ENCODE measurements at regions not wholly inside any gene's neighbourhood (a gene's known extent, or its start where the extent isn't known, plus 50 kb on each side); places are given as distances from the start of the nearest gene placed in this dataset.
"Not testable (repeated sequence)": the region's sequence is repeated elsewhere in the genome, so short reads cannot be mapped to it uniquely, and the experiment has no call there.

DNA sequence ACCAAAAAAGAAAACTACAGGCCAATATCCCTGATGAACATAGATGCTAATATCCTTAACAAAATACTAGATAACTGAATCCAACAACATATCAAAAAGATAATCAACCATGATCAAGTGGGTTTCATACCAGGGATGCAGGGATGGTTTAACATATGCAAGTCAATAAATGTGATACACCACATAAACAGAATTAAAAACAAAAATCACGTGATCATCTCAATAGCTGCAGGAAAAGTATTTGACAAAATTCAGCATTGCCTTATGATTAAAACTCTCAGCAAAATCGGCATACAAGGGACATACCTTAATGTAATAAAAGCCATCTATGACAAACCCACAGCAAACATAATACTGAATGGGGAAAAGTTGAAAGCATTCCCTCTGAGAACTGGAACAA, 199.9 kb downstream of the TXNL1 start:
- not testable (repeated sequence) for DNase-seq

DNA sequence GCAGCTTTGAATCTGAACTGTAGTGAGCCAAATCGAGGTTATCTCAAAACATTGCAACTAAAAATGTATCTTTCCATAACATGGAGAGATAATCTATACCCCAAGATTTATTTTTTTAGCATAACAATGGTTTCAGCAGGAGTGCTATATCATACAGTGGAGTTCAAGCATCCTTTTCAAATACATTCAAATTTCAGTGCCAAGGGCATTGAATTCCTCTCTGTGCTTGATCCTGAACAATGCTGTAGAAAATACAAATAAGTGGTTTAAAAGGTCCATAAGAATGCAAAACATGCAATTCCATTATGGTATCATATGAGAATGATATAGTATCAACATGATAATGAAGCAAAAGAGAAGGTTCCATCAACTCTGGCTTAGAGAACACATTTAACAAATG, 201.7 kb downstream of the TXNL1 start:
- DNase-seq: no peak

DNA sequence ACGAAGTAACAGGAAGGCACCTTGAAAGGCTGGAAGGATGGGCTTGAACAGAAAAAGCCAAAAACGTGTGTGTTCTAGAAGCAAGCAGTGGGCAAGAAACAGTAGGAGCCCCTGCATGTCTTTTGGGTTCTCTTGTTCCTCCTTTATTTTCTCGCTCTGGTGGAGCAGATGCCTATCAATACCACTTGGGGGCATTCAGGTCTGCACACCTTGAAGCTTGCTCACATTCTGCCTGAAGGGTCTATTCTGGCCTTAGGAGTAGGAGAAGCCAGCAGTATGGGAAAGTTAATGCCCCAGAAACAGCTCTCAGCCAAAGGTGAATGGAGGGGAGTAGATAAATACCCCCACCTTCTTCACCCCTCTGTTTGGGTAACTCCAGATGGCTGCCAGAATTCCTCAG, 204.5 kb downstream of the TXNL1 start:
- DNase-seq: no peak

DNA sequence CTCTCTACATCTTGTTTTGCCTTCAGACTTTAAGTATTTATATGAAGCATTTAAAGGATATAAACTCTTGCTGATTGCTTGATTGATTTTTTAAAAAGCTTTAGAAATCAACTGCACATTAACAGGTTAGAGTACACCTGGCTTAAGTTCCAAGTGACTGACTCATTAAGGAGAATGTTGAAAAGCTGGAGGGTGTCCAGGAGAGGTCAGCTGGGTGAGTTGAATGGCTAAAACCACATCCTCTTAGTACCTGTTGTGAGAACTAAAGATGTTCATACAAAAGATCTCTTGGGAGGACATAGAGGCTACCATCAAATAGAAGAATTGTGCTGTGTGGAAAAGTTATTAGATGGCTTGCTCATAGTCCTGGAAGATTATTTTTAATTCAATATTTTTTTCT, 206.8 kb downstream of the TXNL1 start:
- DNase-seq: peak; percentile 15

DNA sequence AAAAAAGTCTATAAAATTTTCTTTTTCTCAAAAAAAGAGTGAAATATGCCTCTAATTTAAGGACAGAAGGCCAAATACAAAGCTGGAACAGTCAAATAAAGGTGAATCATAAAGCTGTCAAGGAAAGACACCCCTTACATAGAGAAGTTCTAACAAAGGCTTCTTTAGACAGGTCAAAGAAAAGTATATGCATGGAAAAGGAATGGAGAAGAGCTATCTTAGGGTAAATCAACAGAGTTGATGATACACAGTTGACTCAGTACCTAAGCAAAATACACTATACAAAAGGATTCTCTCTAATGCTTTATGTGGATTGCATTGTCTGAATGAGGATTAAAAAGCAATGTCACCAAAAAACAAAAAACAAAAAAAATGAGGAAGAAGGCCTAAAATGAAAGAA, 214.8 kb downstream of the TXNL1 start:
- no peak for DNase-seq

DNA sequence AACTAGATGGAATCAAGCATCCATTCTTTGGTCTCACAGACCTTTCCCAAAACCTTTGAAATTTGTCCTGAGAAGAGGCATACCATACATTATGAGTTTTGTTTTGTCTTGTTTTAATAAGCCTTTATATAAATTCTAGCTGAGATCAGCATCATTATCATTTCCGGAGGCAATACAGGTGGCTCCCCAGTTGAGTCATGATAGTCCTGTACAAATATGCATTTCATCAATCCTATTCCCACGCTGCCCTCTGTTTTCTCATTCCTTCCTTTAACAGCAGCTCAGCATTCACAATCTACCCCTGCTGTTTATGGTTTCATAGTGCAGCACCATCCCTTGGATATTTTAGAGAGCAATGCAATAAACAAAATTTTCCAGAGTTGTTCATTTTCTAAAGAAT, 216.7 kb downstream of the TXNL1 start:
- no peak for DNase-seq

DNA sequence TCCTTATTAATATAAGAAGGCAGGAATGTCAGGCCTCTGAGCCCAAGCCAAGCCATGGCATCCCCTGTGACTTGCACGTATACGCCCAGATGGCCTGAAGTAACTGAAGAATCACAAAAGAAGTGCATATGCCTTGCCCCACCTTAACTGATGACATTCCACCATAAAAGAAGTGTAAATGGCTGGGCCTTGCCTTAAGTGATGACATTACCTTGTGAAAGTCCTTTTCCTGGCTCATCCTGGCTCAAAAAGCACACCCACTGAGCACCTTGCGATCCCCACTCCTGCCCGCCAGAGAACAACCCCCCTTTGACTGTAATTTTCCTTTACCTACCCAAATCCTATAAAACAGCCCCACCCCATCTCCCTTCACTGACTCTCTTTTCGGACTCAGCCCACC, 217.5 kb downstream of the TXNL1 start:
- DNase-seq: not testable (repeated sequence)

DNA sequence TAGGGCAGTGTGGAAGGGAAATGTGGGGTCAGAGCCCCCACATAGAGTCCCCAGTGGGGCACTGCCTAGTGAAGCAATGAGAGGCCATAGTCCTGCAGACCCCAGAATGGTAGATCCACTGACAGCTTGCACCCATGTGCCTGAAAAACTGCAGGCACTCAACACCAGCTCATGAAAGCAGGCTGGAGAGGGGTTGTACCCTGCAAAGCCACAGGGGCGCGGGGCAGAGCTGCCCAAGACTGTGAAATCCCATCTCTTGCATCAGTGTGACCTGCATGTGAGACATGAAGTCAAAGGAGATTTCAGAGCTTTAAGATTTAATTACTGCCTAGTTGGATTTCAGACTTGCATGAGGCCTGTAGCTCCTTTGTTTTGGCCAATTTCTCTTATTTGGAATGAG, 224.0 kb downstream of the TXNL1 start:
- no peak for DNase-seq

DNA sequence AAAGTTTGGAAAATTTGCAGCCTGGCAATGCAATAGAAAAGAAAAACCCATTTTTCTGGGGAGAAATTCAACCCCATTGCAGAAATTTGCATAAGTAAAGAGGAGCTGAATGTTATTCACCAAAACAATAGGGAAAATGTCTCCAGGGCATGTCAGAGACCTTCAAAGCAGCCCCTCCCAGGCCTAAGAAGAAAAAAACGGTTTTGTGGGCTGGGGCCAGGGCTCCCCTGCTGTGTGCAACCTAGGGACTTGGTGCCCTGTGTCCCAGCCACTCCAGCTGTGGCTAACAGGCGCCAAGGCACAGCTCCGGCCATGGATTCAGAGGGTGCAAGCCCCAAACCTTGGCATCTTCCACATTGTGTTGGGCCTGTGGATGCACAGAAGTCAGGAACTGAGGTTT, 224.5 kb downstream of the TXNL1 start:
- no peak for DNase-seq

DNA sequence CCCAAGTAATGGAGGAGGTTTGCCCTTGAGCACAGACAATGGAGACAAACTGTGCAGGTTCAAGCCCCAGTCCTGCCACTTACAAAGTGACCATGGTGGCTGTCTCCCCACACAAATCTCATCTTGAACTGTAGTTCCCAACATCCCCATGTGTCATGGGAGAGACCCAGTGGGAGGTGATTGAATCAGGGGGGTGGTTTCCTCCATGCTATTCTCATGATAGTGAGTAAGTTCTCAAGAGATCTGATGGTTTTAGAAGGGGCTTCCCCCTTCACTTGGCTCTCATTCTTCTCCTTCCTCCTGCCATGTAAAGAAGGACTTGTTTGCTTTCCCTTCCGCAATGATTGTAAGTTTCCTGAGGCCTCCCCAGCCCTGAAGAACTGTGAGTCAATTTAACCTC, 225.4 kb downstream of the TXNL1 start:
- no peak for DNase-seq

DNA sequence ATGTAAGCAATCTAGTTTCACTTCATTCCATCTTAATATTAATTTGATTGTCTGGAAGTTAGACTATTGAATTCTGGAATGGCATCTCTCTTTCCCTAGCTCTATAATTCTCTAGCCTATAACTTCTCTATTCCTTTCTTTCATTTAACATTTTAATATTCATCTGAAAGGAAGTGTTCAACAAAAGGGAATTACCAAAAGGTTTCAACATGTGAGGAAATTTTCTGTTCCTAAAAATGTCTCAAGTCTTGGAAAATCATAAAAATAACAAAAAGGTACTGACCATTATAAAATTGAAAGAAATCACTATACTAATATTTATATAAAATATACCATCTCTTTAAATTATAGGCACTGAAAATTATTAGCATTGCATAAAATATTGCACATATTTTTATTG, 228.7 kb downstream of the TXNL1 start:
- no peak for DNase-seq

DNA sequence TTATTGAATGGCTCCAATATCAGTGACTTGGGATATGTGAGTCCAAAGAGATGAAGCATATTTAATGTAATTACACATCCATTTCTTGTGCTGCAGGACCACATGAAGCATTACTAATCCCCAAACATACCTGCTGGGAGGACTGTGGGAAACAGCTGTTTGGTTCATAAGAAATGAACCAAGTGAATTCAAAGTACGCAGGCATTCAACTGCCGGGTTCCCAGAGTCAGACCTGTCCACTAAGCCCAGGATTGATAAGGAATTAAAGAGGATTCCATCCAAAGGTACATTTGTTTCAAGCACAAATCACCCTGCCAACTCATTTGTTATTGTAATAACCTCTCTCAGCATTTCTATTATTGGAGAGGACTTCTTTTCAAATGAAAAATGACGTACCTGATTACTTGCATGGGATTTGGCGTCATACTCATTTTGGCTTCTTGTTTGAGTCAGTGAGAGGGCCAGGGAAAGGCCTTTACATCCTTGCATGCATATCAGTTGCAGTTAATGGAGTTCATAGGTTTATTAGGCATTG, 230.7 kb downstream of the TXNL1 start:
- no peak for DNase-seq

DNA sequence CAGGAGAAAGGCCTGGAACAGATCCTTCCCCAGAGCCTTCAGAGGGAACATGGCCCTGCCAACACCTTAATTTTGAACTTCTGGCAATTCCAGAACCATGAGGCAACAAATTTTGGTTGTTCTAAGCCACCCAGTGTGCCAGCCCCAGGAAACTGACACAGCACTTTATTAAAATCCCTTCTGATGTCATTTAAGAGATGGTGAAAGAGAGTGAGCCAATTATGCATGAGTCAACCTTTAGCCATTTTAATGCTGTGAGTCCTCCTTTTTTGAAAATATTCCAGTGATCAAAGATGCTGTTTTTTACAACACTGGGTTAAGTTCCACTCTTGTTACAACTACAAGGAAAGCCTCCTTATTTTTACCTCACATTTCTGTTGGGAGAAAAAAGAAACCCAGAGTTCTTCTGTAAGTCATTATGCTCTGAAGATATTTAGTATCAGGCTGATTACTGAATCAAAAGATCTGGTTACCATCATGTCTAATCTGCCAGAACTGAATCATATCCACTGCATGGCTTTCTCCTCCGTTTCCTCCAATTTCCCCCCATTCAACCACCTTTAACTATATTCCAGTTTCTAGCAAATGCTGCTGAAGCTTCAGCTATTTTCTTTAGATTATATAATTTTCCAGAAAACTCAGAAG, 235.4 kb downstream of the TXNL1 start:
- peak; percentile 95 for DNase-seq

DNA sequence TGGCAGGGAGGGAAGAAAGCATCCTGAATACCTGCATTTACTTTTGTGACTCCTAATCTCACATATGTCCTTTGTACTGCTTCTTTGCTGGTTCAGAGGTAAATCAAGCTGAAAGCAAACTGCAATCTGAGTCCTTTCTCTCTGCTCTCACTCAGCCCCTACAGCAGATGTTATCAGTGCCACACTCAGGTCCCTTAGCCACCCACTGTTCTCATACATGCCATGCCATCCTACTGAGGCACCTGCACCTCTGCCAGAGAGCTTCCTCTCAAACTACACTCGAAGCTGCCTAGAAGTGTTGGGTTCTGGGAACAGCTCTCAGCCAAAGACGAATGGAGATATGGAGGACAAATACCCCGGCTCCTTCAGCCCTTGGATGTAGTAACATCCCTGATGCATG, 244.5 kb downstream of the TXNL1 start:
- no peak for DNase-seq

DNA sequence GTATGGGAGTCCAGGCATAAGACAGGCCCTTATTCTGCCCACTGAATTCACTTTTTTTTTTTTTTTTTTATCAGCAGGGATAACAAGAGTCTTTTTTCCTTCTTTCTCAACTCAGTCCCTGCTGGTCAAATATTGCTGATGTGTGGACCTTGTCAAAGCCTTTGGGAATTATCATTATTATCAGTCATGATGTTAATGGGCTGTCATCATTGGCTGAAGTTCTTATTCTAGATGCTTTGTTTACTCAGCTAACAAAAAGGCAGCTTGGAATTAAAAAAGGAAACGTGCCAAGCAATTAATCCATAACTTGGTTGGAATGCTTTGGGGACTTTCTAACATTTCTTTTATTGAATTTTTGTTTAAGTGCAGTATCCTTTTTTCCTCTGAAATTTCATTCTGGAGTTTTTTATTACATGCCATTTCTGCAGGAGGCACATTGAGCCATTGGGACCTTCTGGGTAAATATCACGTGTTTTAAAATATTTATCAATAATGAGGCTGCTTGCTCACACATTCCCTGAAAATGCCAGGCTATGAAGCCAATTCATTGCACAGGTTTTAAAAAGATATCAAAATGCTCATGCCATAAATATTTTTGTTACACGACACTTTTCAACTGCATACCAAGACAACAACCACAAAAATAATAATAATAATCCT, 246.3 kb downstream of the TXNL1 start:
- DNase-seq: no peak

DNA sequence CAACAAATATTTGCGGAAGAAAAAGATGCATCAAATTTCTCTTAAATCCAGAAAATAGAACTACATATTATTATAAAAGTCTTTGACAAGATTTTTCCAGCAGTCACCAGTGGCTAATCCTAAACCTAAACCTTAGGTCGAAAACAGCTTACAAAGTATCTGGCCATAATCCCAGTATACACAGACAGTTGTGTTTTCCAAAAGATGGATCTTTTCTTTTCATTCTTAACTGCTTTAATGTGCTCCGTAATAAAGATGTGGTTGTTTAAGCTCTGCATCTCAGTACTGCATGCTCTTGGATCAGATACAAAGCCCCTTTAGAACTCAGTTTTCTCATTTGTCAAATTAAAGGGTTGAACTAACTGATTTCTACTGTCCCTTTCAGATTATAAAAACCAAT, 247.8 kb downstream of the TXNL1 start:
- no peak for DNase-seq

DNA sequence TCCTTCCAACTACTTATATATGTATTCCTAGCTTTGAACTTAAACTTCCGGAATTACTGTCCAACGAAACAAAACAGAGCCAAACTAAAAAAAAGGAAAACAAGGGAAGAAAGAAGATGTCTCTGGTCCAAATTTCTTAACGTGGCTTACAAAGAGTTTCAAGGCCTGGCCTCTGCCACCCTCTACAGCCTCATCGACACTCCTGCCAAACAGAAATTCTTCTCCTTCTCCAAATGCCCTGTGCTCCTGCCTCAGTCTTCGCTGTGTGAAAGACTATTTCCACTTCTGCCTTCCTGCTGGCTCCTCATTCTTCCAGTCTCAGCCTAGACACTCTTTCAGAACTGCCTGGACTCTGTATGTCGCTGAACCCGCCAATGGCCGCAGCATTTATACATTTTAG, 249.2 kb downstream of the TXNL1 start:
- no peak for DNase-seq

DNA sequence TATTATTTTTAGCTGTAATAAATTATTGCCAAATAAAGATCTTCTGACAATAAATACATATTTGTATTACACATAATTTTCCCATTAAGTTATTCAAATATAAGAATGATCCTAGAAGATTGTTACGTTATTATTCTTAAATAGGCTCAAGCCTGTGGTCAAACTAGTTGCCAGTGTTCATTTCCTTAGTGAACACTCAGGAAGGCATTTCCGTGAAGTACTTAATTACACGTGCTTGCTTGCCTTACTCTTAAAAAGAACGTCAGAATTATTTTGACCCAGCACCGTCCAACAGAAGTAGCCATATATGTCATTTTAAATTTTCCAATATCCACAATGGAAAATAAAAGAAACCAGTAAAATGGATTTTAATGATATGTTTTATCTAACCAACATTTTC, 249.8 kb downstream of the TXNL1 start:
- DNase-seq: no peak

DNA sequence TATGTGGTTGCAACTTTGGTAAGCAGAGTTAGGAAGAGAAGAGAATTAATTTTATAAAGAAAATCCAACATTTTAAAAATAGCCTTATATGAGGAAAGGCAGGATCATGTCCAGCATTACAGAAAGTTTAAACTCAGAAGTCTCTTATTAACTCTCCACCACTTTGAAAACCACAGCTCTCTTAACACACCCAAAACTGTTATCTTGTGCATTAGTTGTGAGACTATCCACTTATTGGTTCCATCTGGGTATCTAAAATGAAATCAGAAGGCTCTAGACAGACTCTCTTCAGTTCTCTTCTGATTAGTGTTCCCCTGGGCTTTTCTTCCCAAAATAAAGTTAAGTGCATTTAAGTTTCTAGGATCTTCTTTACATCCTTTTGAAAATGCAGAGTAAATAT, 251.5 kb downstream of the TXNL1 start:
- DNase-seq: no peak

DNA sequence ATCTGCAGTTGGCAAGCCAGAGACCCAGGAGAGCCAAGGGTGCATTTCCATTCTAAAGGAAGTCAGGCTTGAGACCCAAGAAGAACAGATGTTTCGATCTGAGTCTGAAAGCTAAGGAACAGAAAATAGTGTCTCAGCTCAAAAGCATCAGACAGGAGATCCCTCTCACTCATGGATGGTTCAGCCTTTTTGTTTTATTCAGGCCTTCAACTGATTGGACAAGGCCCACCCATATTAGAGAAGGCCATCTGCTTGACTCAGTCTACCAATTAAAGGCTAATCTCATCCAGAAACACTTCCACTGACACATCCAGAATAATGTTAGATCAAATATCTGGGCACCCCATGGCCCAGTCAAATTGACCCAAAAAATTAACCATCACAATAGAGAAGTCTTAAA, 255.0 kb downstream of the TXNL1 start:
- DNase-seq: no peak

DNA sequence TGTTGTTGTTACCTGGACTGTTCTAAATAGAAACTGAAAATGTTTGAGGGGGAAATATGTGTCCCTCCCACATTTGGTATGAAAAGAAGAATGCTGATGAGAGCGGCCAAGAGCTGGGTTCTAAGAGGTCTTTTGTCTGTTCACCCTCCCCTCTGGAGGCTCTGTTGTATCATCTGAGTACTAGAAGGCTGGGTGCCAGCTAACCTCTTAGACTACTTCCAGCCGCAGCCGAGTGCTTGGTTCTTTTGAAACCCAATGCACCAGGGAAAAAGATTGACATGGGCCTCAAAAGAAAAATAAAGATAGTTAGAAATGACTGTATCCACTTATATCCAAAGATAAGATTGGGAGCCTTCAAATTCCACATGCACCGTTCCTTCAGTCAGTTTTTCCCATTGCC, 255.9 kb downstream of the TXNL1 start:
- no peak for DNase-seq

DNA sequence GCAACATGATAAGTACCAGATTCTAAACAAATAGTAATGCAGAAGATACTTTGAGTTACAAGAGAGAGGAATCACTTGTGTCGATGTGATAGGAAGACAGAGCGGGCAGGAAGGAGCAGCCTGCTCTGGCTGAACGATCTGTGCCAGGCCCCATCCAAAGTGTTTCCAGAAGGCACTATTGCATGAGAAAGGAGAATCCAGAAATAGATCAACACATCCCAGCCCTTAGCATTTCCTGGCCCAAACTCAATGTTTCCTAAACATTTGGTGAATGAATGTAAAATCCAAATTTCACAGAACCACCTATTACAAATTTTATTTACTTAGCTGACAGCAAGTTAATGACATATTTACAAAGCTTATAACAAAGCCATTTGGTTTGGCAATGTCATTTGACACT, 257.2 kb downstream of the TXNL1 start:
- no peak for DNase-seq

DNA sequence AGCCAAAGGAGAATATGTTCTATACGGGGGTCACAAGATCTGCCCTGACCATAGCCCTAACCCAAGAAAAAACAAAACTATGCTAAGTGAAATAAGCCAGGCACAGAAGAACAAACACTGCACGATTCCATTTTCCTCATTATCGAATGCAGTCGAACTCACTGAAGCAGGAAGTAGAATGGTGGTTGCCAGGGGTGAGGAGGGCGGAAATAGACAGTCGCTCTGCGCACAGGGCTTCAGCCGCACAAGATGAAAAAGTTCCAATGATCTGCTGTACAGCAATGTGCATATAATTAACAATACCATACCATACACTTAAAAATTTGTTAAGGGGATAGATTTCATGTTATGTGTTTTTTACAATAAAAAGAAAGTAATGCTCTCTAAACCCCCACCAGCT, 257.7 kb downstream of the TXNL1 start:
- peak; percentile 59 for DNase-seq

DNA sequence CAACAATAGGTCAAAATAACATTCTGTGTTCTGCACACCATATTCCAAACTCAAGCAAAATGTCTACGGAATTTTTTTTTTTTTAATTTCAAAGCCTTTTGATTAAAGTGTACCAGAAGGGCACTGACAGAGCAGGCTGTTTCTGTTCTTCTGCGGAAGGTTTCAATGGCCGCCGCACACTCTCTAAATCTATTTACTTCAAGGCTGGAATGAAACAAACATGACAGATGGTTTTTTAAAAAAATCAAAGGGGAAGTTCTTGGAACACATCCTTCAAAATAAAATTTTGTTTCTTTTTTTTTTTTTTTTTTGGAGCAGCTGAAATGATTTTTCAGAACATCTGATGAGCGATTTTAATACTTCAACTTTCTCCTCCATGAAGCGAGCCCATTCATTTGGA, 259.1 kb downstream of the TXNL1 start:
- DNase-seq: no peak

DNA sequence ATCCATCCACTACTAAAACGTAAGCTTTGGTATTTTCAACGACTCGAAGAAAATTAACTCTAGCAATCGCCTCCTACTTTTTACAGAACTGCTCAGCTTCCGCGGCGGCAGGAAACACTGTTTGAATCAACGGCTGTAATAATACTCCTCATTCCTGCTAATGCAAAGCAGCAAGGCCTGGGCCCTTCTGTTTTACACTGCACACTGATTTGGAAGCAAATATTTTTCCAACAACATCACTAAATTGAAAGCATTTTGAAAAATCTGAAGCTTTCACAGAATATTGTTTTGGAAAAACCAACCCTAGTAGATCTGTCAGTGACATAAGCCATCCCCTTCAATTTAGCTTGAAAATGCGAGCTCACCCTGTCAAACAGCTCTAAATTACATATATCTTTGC, 261.2 kb downstream of the TXNL1 start:
- DNase-seq: peak; percentile 60

All from fibroblast of skin of right biceps (primary cell).